Ecto neural progenitor cell (in vitro differentiated cells): ENCODE measurements at regions not wholly inside any gene's neighbourhood (a gene's known extent, or its start where the extent isn't known, plus 50 kb on each side); places are given as distances from the start of the nearest gene placed in this dataset.

ENCODE experiments used
- DNase-seq: peaks from one replicate; pipeline ENCODE4 v3.0.0-alpha.2; 2018; ENCODE audit warnings: low spot score

- DNase-seq: no peak
Observed at GRCh38 chr13:79778741-79779460, 297.9 kb downstream of the NDFIP2 start.

GRCh38 chr13:79777504-79777903 is 296.5 kb downstream of the NDFIP2 start:
- no peak for DNase-seq

- no peak for DNase-seq
Observed at GRCh38 chr13:79776531-79777295, 295.8 kb downstream of the NDFIP2 start.

GRCh38 chr13:79775830-79776229 is 294.9 kb downstream of the NDFIP2 start:
- no peak for DNase-seq

- DNase-seq: no peak
Observed at GRCh38 chr13:79772811-79773210, 291.9 kb downstream of the NDFIP2 start.

GRCh38 chr13:79771493-79771892 is 290.5 kb downstream of the NDFIP2 start:
- no peak for DNase-seq

- no peak for DNase-seq
Observed at GRCh38 chr13:79770056-79770455, 289.1 kb downstream of the NDFIP2 start.

GRCh38 chr13:79767126-79767525 is 286.2 kb downstream of the NDFIP2 start:
- DNase-seq: no peak

- DNase-seq: no peak
Observed at GRCh38 chr13:79765331-79765730, 284.4 kb downstream of the NDFIP2 start.

- peak; percentile 67 for DNase-seq
Observed at GRCh38 chr13:79749984-79750551, 269.1 kb downstream of the NDFIP2 start.

GRCh38 chr13:79749566-79749965 is 268.6 kb downstream of the NDFIP2 start:
- DNase-seq: no peak

GRCh38 chr13:79745081-79745480 is 264.1 kb downstream of the NDFIP2 start:
- DNase-seq: no peak

GRCh38 chr13:79742923-79743322 is 262.0 kb downstream of the NDFIP2 start:
- DNase-seq: no peak

GRCh38 chr13:79740991-79741390 is 260.0 kb downstream of the NDFIP2 start:
- no peak for DNase-seq

- no peak for DNase-seq
Observed at GRCh38 chr13:79736356-79736755, 255.4 kb downstream of the NDFIP2 start.

- no peak for DNase-seq
Observed at GRCh38 chr13:79735228-79735627, 254.3 kb downstream of the NDFIP2 start.

- no peak for DNase-seq
Observed at GRCh38 chr13:79727086-79727485, 246.1 kb downstream of the NDFIP2 start.

- DNase-seq: no peak
Observed at GRCh38 chr13:79725841-79726240, 244.9 kb downstream of the NDFIP2 start.

- no peak for DNase-seq
Observed at GRCh38 chr13:79724348-79725103, 243.6 kb downstream of the NDFIP2 start.

GRCh38 chr13:79723519-79724024 is 242.6 kb downstream of the NDFIP2 start:
- no peak for DNase-seq

- DNase-seq: no peak
Observed at GRCh38 chr13:79722885-79723445, 242.0 kb downstream of the NDFIP2 start.

- no peak for DNase-seq
Observed at GRCh38 chr13:79716191-79716590, 235.2 kb downstream of the NDFIP2 start.
